NCI-H82 treated with DMSO at 0.1 percent for 48 hours (cell line): ENCODE measurements at regions not wholly inside any gene's neighbourhood (a gene's known extent, or its start where the extent isn't known, plus 50 kb on each side); places are given as distances from the start of the nearest gene placed in this dataset.
A peak's percentile ranks its signal among the peaks of the same experiment; 100 is the strongest.

Source experiments
- DNase-seq: peaks from one replicate; lab custom pipeline; 2025; ENCODE audit not compliant: unreplicated experiment; lab: John Stamatoyannopoulos, UW

GRCh38 chr5:158559643-158560042, 540.1 kb downstream of the EBF1 start:
- no peak for DNase-seq

GRCh38 chr5:158559066-158559465, 540.6 kb downstream of the EBF1 start:
- DNase-seq, result no peak

- DNase-seq, result no peak
These were observed 545.8 kb downstream of the EBF1 start for GRCh38 chr5:158553962-158554336.

- peak; percentile 3 for DNase-seq
These were observed 546.3 kb downstream of the EBF1 start for GRCh38 chr5:158553195-158553961.

GRCh38 chr5:158552241-158552640, 547.5 kb downstream of the EBF1 start:
- no peak for DNase-seq

GRCh38 chr5:158549311-158549710, 550.4 kb downstream of the EBF1 start:
- DNase-seq, result no peak

GRCh38 chr5:158546748-158547147, 553.0 kb downstream of the EBF1 start:
- DNase-seq, result no peak

- no peak for DNase-seq
These were observed 553.7 kb downstream of the EBF1 start for GRCh38 chr5:158545949-158546530.

- DNase-seq, result no peak
These were observed 555.1 kb downstream of the EBF1 start for GRCh38 chr5:158544388-158545339.

- no peak for DNase-seq
These were observed 556.0 kb downstream of the EBF1 start for GRCh38 chr5:158543539-158544387.

- no peak for DNase-seq
These were observed 558.0 kb downstream of the EBF1 start for GRCh38 chr5:158541536-158542297.

- no peak for DNase-seq
These were observed 561.1 kb downstream of the EBF1 start for GRCh38 chr5:158538506-158539074.

GRCh38 chr5:158537366-158537765, 562.4 kb downstream of the EBF1 start:
- no peak for DNase-seq

- DNase-seq, result no peak
These were observed 565.5 kb downstream of the EBF1 start for GRCh38 chr5:158534203-158534602.

- DNase-seq, result no peak
These were observed 567.0 kb downstream of the EBF1 start for GRCh38 chr5:158532739-158533138.

GRCh38 chr5:158531860-158532259, 567.9 kb downstream of the EBF1 start:
- DNase-seq, result no peak

GRCh38 chr5:158530115-158530514, 569.6 kb downstream of the EBF1 start:
- no peak for DNase-seq

- no peak for DNase-seq
These were observed 570.3 kb downstream of the EBF1 start for GRCh38 chr5:158529454-158529853.

GRCh38 chr5:158525663-158526062, 574.1 kb downstream of the EBF1 start:
- no peak for DNase-seq

- DNase-seq, result no peak
These were observed 575.6 kb downstream of the EBF1 start for GRCh38 chr5:158524070-158524469.
